B cell (primary cell): ENCODE measurements at regions not wholly inside any gene's neighbourhood (a gene's known extent, or its start where the extent isn't known, plus 50 kb on each side); places are given as distances from the start of the nearest gene placed in this dataset.

ENCODE experiments used
- ATAC-seq: fragments of 200-7000 bp; cut with Tn5 transposase; one replicate; pipeline ENCODE4 v1.10.0; 2021; ENCODE audit warnings: low read depth, mild to moderate bottlenecking, moderate number of reproducible peaks, moderate library complexity
- CTCF ChIA-PET: fragments of 350-600 bp; sonication (Branson Sonifier 250); formaldehyde crosslinking; loops from one replicate; lab custom pipeline; 2021; ENCODE audit warnings: antibody characterized with exemption, inconsistent platforms; lab: Charles Lee
- POLR2A ChIA-PET: fragments of 350-600 bp; sonication (Branson Sonifier 250); formaldehyde crosslinking; loops from one replicate; lab custom pipeline; 2021; ENCODE audit warnings: antibody characterized with exemption; lab: Charles Lee
- DNase-seq: peaks from one replicate; pipeline ENCODE4 v3.0.0; 2013
- H2AFZ ChIP-seq: 2 replicates; pipeline ENCODE4 v1.6.1; 2012; ENCODE audit warnings: mild to moderate bottlenecking, low read depth, low read length; ENCODE audit not compliant: insufficient read depth, poor library complexity, severe bottlenecking
- H3K27ac ChIP-seq, 2 donors: 1 replicate in 1 of 2; 2 replicates in 1 of 2; pipeline ENCODE4 v1.5.1; 2012 to 2013; ENCODE audit warnings: low read length in 2 of 2, mild to moderate bottlenecking in 2 of 2, moderate library complexity in 1 of 2
- H3K27me3 ChIP-seq, 4 experiments: fragments of 200-600 bp in 1 of 4; sonication (generic) in 1 of 4; replicated peaks in 1 of 4; 1 replicate in 2 of 4; 2 replicates in 2 of 4; pipeline versions ENCODE4 v1.6.1 to v1.7.0; 2013 to 2016; ENCODE audit warnings: low read length in 3 of 4, mild to moderate bottlenecking in 2 of 4, mixed read lengths in 1 of 4, moderate library complexity in 1 of 4; ENCODE audit not compliant: insufficient read depth in 4 of 4, control insufficient read depth in 3 of 4; ENCODE audit errors: control extremely low read depth in 1 of 4
- H3K36me3 ChIP-seq, 2 experiments: replicated peaks in 1 of 2; 1 replicate in 1 of 2; 2 replicates in 1 of 2; pipeline versions ENCODE4 v1.6.1 to v1.7.1; 2013; ENCODE audit warnings: low read length in 1 of 2; ENCODE audit not compliant: insufficient read depth in 2 of 2, control insufficient read depth in 1 of 2; ENCODE audit errors: control extremely low read depth in 1 of 2, extremely low read depth in 1 of 2
- H3K4me1 ChIP-seq, 2 donors: fragments of 200-600 bp in 1 of 2; sonication (generic) in 1 of 2; 1 replicate in 1 of 2; 2 replicates in 1 of 2; pipeline versions ENCODE4 v1.5.1 to v1.6.1; 2013 to 2017; ENCODE audit warnings: low read length in 2 of 2; ENCODE audit not compliant: control insufficient read depth in 2 of 2, insufficient read depth in 2 of 2
- H3K4me2 ChIP-seq: replicated peaks from 2 replicates; pipeline ENCODE3; 2012; ENCODE audit warnings: mild to moderate bottlenecking, low read depth, low read length; ENCODE audit not compliant: poor library complexity, severe bottlenecking
- H3K4me3 ChIP-seq, 5 experiments: fragments of 200-600 bp in 1 of 5; sonication (generic) in 1 of 5; 1 replicate in 3 of 5; 2 replicates in 2 of 5; pipeline versions ENCODE4 v1.5.1 to v1.7.0; 2011 to 2016; ENCODE audit warnings: low read length in 4 of 5, mild to moderate bottlenecking in 4 of 5, low read depth in 2 of 5, control low read depth in 1 of 5, moderate library complexity in 1 of 5; ENCODE audit not compliant: insufficient read depth in 1 of 5; ENCODE audit errors: control extremely low read depth in 1 of 5, extremely low read depth in 1 of 5
- H3K79me2 ChIP-seq: fragments of 200-600 bp; sonication (generic); one replicate; pipeline ENCODE4 v1.6.0; 2016; ENCODE audit warnings: low read length; ENCODE audit not compliant: control insufficient read depth, insufficient read depth
- H3K9ac ChIP-seq: fragments of 200-600 bp; sonication (generic); 2 replicates; pipeline ENCODE4 v1.6.1; 2017; ENCODE audit warnings: mild to moderate bottlenecking, low read length, moderate library complexity
- H3K9me3 ChIP-seq, 3 donors: one replicate each; pipeline versions ENCODE4 v1.6.1 to v1.7.1; 2013; ENCODE audit warnings: low read length in 2 of 3; ENCODE audit not compliant: control insufficient read depth in 2 of 3, insufficient read depth in 1 of 3; ENCODE audit errors: control extremely low read depth in 1 of 3
- H4K20me1 ChIP-seq: 2 replicates; pipeline ENCODE4 v1.6.0; 2012; ENCODE audit warnings: mild to moderate bottlenecking, low read length; ENCODE audit not compliant: insufficient read depth, control insufficient read depth, poor library complexity, severe bottlenecking
- H3K27ac Mint-ChIP-seq: one replicate; pipeline ENCODE4 v1.8.0; 2021; ENCODE audit warnings: mixed read lengths
- H3K27me3 Mint-ChIP-seq: one replicate; pipeline ENCODE4 v1.8.0; 2021; ENCODE audit warnings: mixed read lengths
- H3K4me1 Mint-ChIP-seq: one replicate; pipeline ENCODE4 v1.8.0; 2021; ENCODE audit warnings: mixed read lengths
- H3K4me3 Mint-ChIP-seq: one replicate; pipeline ENCODE4 v1.8.0; 2021; ENCODE audit warnings: mixed read lengths
- H3K9me3 Mint-ChIP-seq: one replicate; pipeline ENCODE4 v1.8.0; 2022; ENCODE audit warnings: mixed read lengths; ENCODE audit not compliant: insufficient read depth
- CTCF ChIP-seq: fragments of 200-600 bp; IDR thresholded peaks from one replicate; pipeline ENCODE4 v1.8.0; 2022; ENCODE audit warnings: antibody characterized with exemption, mild to moderate bottlenecking
- EZH2 ChIP-seq: IDR thresholded peaks from 2 replicates; pipeline ENCODE4 v1.6.1; 2012; ENCODE audit warnings: borderline replicate concordance, low read depth, mild to moderate bottlenecking, moderate library complexity, low read length; ENCODE audit not compliant: insufficient read depth, poor library complexity, severe bottlenecking
- WGBS: methylation state at CpG from one replicate; pipeline ENCODE4 v1.1.5; 2013; ENCODE audit warnings: missing lambda C conversion rate; ENCODE audit not compliant: insufficient coverage; 5-methylcytosine and 5-hydroxymethylcytosine counted together
- intact Hi-C: fragments of 100-400 bp; cut with micrococcal nuclease; formaldehyde crosslinking; loops from one replicate; pipeline ENCODE4 v1.10.0; 2022

- no peak overlapping the region for H3K27ac Mint-ChIP-seq
- H3K9me3 Mint-ChIP-seq = peaks cover 2% of the 10 kb centered on the region
- intact Hi-C loops = no loop called here
Observed at GRCh38 chr1:195105281-195105680, 1503.0 kb downstream of the KCNT2 start.

GRCh38 chr1:195097316-195097715 is 1510.9 kb downstream of the KCNT2 start:
- CTCF ChIA-PET = no interaction called here

More at GRCh38 chr1:195105281-195105680, 1503.0 kb downstream of the KCNT2 start:
- Histone ChIP-seq H3K4me2 (no peak overlapping the region), H3K4me1 (no peaks in the 10 kb centered on the region), H3K79me2 (no peaks in the 10 kb centered on the region), H3K36me3 (no peaks in the 10 kb centered on the region), H3K9ac (no peak overlapping the region), H3K27me3 (no peaks in the 10 kb centered on the region), H3K27ac (no peak overlapping the region), H4K20me1 (no peaks in the 10 kb centered on the region), H3K4me3 (no peak overlapping the region), H3K9me3 (peaks cover 0 to 7% (median 4%) of the 10 kb centered on the region in 3 donors), H2AFZ (no peak overlapping the region)
- ATAC-seq = no peak
- 88% methylated on average over 1 of the region's 2 CpGs for WGBS
- H3K27me3 Mint-ChIP-seq = no peaks in the 10 kb centered on the region
- no peak for DNase-seq
- ChIA-PET CTCF (no interaction called here), POLR2A (no interaction called here)
- no peaks in the 10 kb centered on the region for H3K4me1 Mint-ChIP-seq
- TF ChIP-seq CTCF = no peak
- H3K4me3 Mint-ChIP-seq = no peak overlapping the region

More at GRCh38 chr1:195097316-195097715, 1510.9 kb downstream of the KCNT2 start:
- Mint-ChIP-seq H3K4me3 (no peak overlapping the region), H3K4me1 (no peaks in the 10 kb centered on the region), H3K27ac (no peak overlapping the region), H3K9me3 (no peaks in the 10 kb centered on the region), H3K27me3 (no peaks in the 10 kb centered on the region)
- H3K79me2 ChIP-seq = no peaks in the 10 kb centered on the region
- no peaks in the 10 kb centered on the region for H3K4me1 ChIP-seq
- no peak overlapping the region for H3K4me3 ChIP-seq
- H4K20me1 ChIP-seq = no peaks in the 10 kb centered on the region
- WGBS = 85% methylated on average over 2 of the region's 4 CpGs
- ATAC-seq = no peak
- no peak overlapping the region for H3K9ac ChIP-seq
- intact Hi-C loops = no loop called here
- no peak overlapping the region for H2AFZ ChIP-seq
- POLR2A ChIA-PET = no interaction called here
- TF ChIP-seq EZH2 (no peak), CTCF (no peak)
- H3K9me3 ChIP-seq = peaks cover 0 to 6% (median 1%) of the 10 kb centered on the region in 3 donors
- H3K36me3 ChIP-seq = no peaks in the 10 kb centered on the region
- no peak for DNase-seq
- H3K4me2 ChIP-seq = no peak overlapping the region
- H3K27me3 ChIP-seq = no peaks in the 10 kb centered on the region
- no peak overlapping the region for H3K27ac ChIP-seq
